Adipocyte (in vitro differentiated cells): ENCODE measurements at regions not wholly inside any gene's neighbourhood (a gene's known extent, or its start where the extent isn't known, plus 50 kb on each side); places are given as distances from the start of the nearest gene placed in this dataset.
"Not testable (repeated sequence)": the region's sequence is repeated elsewhere in the genome, so short reads cannot be mapped to it uniquely, and the experiment has no call there.

Experiments
- DNase-seq: peaks from one replicate; pipeline ENCODE4 v3.0.0-alpha.2; 2015; ENCODE audit warnings: low read depth
- H3K27me3 ChIP-seq: replicated peaks from 2 replicates; pipeline ENCODE4 v1.7.0; 2013; ENCODE audit warnings: mild to moderate bottlenecking, low read length, moderate library complexity; ENCODE audit not compliant: control insufficient read depth, insufficient read depth
- H3K36me3 ChIP-seq: 2 replicates; pipeline ENCODE4 v1.7.0; 2013; ENCODE audit warnings: low read length, mild to moderate bottlenecking, moderate library complexity; ENCODE audit not compliant: control insufficient read depth, insufficient read depth, severe bottlenecking
- H3K4me1 ChIP-seq: 2 replicates; pipeline ENCODE4 v1.7.0; 2013; ENCODE audit warnings: mild to moderate bottlenecking, low read length, moderate library complexity; ENCODE audit not compliant: control insufficient read depth, insufficient read depth
- H3K4me3 ChIP-seq: 2 replicates; pipeline ENCODE4 v1.7.0; 2013; ENCODE audit warnings: mild to moderate bottlenecking, low read length, moderate library complexity
- H3K9ac ChIP-seq: 2 replicates; pipeline ENCODE4 v1.7.0; 2013; ENCODE audit warnings: mild to moderate bottlenecking, low read length, moderate library complexity
- H3K9me3 ChIP-seq: 2 replicates; pipeline ENCODE4 v1.7.0; 2013; ENCODE audit warnings: mild to moderate bottlenecking, low read length, moderate library complexity; ENCODE audit not compliant: control insufficient read depth

DNA sequence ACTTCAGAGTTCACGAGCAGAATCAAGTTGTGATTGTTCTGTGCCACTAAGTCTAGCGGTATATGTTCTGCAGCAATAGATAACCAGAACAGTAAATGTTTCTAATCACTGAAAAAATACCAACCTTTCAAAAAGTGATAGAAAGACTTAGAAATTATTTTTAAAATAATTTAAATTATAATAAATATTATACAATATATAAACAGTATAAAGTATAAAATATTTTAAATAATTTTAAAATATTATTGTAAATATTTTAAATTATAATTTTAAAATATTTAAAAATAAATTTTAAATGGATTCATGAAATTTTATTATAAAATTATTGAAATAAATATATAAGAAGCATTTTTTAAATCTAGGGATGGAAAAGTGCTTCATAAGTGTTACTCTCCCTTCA lies 126.3 kb upstream of the ID2 start:
- H3K4me1 ChIP-seq = no peaks in the 10 kb centered on the region
- DNase-seq = no peak
- H3K36me3 ChIP-seq = no peaks in the 10 kb centered on the region
- no peaks in the 10 kb centered on the region for H3K27me3 ChIP-seq
- H3K9me3 ChIP-seq = peaks cover 24% of the 10 kb centered on the region
- H3K4me3 ChIP-seq = no peak overlapping the region
- H3K9ac ChIP-seq = no peak overlapping the region

DNA sequence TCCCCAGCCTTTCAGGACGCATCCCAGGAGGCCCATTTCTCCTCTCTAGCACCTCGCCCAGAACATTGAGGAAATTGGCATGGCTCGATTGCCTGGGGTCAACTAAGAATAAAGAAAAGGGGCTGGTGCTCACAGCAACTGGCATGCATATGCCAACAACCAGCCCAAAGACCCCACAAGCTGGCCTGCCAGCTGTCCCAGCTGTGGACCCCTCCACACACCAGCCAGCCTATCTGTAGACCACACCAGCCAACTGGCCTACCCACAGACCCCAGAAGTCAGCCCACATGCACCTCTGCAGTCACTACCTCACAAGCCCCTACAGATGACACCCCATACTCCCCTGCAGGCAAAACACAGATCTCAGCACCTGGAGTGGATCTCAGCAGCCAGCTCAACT lies 123.8 kb upstream of the ID2 start:
- Histone ChIP-seq H3K4me3 (no peak overlapping the region), H3K9ac (no peak overlapping the region), H3K36me3 (no peaks in the 10 kb centered on the region), H3K9me3 (peaks cover 36% of the 10 kb centered on the region), H3K27me3 (no peaks in the 10 kb centered on the region), H3K4me1 (no peaks in the 10 kb centered on the region)
- DNase-seq = no peak

DNA sequence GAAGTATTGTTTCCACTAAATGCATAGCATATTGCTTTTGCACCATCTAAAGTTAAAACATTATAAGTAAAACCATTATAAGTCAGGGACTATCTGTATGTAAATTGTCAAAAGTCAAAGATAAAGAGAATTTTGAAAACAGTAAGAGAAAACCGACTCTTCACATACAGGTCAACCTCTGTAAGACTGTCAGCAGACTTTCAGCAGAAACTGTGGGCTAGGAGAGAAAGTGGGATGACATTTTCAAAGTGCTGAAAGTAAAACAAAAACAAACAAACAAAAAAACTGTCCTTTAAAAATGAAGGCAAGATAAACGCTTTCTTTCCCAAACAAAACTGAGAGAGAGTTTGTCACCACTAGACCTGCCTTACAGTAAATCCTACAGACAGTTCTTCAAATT lies 122.9 kb upstream of the ID2 start:
- no peak overlapping the region for H3K4me3 ChIP-seq
- H3K9me3 ChIP-seq = peaks cover 36% of the 10 kb centered on the region
- no peaks in the 10 kb centered on the region for H3K27me3 ChIP-seq
- H3K36me3 ChIP-seq = no peaks in the 10 kb centered on the region
- no peak overlapping the region for H3K9ac ChIP-seq
- H3K4me1 ChIP-seq = no peaks in the 10 kb centered on the region
- no peak for DNase-seq

DNA sequence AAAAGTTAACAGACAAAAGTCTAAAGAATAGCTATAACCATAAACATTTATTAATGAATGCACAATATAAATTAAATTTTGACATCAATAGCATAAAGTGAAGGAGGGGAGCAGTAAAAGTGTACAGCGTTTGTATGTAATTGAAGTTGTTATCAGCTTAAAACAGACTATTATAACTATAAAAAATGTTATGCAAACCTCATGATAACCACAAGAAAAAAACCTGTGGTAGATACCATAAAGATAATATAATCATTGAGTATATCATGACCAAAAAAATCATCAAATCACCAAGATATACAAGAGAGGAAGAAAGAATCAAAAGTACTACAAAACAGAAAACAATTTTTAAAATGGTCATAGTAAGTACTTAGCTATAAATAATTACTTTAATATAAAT lies 122.1 kb upstream of the ID2 start:
- no peak overlapping the region for H3K4me3 ChIP-seq
- H3K9ac ChIP-seq = no peak overlapping the region
- peaks cover 36% of the 10 kb centered on the region for H3K9me3 ChIP-seq
- no peaks in the 10 kb centered on the region for H3K4me1 ChIP-seq
- DNase-seq = no peak
- no peaks in the 10 kb centered on the region for H3K36me3 ChIP-seq
- H3K27me3 ChIP-seq = no peaks in the 10 kb centered on the region

DNA sequence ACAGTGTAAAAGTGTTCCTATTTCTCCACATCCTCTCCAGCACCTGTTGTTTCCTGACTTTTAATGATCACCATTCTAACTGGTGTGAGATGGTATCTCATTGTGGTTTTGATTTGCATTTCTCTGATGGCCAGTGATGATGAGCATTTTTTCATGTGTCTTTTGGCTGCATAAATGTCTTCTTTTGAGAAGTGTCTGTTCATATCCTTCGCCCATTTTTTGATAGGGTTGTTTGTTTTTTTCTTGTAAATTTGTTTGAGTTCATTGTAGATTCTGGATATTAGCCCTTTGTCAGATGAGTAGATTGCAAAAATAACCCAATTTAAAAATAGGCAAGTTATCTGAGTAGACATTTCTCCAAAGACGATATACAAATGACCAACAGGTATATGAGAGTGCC lies 120.2 kb upstream of the ID2 start:
- not testable (repeated sequence) for H3K4me3 ChIP-seq, DNase-seq, H3K27me3 ChIP-seq, H3K9ac ChIP-seq, H3K36me3 ChIP-seq, H3K4me1 ChIP-seq
- H3K9me3 ChIP-seq = peaks cover 36% of the 10 kb centered on the region

DNA sequence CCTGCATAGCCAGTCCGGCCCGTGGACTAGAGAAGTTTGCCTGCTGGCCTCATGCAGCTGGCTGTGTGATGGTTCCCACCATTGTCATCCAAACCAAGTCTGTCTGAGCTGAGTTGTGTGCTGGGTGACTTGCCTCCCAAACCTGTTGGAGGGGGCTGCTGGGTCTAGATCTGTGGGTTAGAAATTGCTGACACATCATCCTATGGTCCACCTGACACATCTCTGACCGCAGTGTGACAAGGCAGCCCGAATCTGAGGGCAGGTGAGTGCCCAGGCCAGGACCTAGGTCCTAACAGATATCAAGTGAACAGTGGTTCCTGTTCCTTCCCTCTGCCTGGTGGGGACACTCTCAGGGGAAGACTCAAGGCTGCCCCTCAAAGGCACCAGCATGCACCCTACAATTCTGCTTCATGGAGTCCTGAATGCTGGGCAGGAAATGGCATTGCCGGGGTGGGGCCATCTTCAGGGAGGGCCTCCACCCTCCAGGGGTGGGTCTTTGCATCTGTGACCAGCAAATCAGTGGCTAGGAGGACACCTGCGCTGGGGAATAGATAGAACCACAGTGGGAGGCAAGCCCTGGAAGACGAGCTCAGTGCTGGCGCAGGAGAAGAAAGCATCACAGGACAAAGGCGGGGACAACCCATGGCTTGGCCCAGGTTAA lies 117.9 kb upstream of the ID2 start:
- no peaks in the 10 kb centered on the region for H3K27me3 ChIP-seq
- H3K4me1 ChIP-seq = peaks cover 8% of the 10 kb centered on the region
- H3K9ac ChIP-seq = no peak overlapping the region
- no peak overlapping the region for H3K4me3 ChIP-seq
- H3K9me3 ChIP-seq = peaks cover 27% of the 10 kb centered on the region
- no peaks in the 10 kb centered on the region for H3K36me3 ChIP-seq
- DNase-seq = no peak

DNA sequence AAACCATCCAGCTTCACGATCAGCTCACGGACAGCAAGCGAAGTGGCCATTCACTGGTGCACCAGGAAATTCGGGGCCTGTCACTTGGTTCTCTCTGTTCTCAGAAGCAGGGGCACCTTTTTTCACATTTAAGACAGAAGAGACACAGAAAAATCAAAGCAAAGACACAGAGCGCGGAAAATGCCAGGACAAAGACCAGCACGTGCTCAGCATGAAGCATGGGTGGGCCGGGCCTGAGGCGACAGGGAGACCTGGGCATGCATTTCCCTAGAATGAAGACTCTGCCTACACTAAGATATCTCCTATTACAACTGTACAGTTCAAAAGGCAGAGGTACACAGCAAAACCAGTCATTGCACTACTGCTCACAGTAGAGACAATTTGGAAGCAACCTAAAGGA lies 117.4 kb upstream of the ID2 start:
- DNase-seq = no peak
- Histone ChIP-seq H3K9ac (no peak overlapping the region), H3K27me3 (no peaks in the 10 kb centered on the region), H3K36me3 (no peaks in the 10 kb centered on the region), H3K4me1 (peaks cover 11% of the 10 kb centered on the region), H3K9me3 (peaks cover 22% of the 10 kb centered on the region), H3K4me3 (no peak overlapping the region)

DNA sequence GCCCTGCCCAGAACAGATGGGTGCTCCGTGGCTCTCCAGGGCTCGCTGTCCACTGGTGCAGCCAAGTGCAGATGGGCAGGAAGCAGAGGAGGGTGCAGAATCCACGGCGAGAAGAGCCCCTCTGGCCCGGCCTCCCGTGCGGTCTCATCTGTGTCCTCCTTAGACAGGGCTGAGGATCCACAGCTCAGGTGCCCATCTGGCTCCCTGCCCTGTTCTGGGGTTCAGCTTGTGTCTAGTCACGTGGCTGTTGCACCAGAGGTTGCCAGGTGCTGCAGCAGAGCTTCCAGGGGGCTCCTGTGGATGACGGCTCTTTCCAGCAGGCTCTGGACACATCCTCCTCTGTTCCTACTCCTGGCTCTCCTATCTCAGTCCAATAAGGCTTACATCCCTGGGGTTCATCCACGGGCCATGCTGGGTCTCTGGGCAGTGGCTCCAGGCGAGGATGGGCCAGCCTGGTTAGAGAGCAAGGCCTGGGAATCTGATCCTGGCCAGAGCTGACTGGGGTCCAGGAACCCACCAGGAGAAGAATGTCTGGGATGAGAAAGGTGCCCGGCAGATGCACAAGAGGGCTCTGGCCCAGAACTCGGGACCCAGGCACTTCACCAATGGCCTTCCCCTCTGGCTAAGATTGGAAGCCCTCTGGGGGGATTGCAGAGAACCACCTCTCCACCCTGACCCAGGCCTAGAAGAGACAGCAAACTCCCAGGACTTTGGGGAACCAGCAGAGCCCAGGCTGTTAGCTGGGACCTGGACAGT lies 116.3 kb upstream of the ID2 start:
- H3K36me3 ChIP-seq = no peaks in the 10 kb centered on the region
- no peak overlapping the region for H3K9ac ChIP-seq
- H3K4me3 ChIP-seq = no peak overlapping the region
- H3K9me3 ChIP-seq = peaks cover 12% of the 10 kb centered on the region
- peaks cover 11% of the 10 kb centered on the region for H3K4me1 ChIP-seq
- DNase-seq = no peak
- H3K27me3 ChIP-seq = no peaks in the 10 kb centered on the region

DNA sequence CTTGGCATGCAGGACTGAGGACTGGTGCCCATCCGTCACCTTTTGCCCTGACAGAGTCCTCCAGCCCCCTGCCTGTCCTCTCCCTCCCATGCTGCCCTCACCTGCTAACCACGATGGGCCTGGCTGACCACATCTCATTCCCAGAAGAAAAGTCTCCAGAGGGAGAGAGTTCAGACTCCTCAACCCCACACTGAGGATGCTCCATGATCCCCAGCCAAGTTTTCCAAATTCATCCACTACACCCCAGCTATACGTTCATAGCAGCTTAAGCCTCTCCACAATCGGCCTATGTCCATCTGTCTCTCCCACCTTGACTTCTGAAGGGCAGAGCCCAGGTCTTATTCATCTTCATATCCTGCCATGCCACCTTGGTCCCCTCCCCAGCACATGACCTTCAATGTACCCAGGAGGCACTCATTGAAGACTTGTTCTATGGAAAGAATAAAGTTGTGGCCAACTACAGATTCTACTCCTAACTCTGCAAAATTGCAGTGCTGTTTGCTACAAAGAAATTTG lies 115.6 kb upstream of the ID2 start:
- Histone ChIP-seq H3K4me3 (no peak overlapping the region), H3K9ac (no peak overlapping the region), H3K9me3 (peaks cover 10% of the 10 kb centered on the region), H3K27me3 (no peaks in the 10 kb centered on the region), H3K36me3 (no peaks in the 10 kb centered on the region), H3K4me1 (peaks cover 11% of the 10 kb centered on the region)
- DNase-seq = no peak

DNA sequence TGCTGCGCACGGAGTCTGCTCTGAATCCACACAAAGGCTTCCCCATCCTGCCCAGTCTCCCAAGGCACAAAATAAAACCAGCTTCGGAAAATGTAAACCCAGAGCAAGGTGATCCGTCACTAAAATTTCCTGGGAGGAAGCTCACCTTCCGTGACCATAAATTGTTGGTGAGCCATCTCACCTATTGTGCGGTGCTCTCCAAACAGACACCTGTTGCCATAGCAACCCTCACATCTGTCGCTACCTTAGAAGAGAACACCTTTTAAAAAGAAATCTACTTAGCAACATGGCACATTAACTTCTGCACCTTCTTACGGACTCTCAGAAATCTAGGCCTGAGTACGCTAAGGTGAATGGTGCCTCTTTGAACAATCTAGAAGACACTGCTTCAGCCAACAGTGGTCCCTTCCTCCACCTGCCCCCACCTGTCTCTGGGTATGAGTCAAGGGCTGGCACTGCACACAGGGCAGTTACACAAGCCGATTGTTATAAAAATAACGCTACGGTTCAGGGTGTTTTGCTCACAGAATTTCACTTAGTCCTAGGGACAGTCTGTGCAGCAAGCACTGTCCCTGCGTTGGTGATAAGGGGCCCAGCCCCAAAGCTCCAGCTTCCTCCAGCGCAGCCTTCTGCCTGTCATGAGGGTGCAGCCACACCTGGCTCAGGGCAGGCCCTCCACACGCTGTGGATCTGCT lies 114.9 kb upstream of the ID2 start:
- Histone ChIP-seq H3K9ac (no peak overlapping the region), H3K27me3 (no peaks in the 10 kb centered on the region), H3K4me1 (peaks cover 11% of the 10 kb centered on the region), H3K36me3 (no peaks in the 10 kb centered on the region), H3K9me3 (peaks cover 7% of the 10 kb centered on the region), H3K4me3 (no peak overlapping the region)
- no peak for DNase-seq

DNA sequence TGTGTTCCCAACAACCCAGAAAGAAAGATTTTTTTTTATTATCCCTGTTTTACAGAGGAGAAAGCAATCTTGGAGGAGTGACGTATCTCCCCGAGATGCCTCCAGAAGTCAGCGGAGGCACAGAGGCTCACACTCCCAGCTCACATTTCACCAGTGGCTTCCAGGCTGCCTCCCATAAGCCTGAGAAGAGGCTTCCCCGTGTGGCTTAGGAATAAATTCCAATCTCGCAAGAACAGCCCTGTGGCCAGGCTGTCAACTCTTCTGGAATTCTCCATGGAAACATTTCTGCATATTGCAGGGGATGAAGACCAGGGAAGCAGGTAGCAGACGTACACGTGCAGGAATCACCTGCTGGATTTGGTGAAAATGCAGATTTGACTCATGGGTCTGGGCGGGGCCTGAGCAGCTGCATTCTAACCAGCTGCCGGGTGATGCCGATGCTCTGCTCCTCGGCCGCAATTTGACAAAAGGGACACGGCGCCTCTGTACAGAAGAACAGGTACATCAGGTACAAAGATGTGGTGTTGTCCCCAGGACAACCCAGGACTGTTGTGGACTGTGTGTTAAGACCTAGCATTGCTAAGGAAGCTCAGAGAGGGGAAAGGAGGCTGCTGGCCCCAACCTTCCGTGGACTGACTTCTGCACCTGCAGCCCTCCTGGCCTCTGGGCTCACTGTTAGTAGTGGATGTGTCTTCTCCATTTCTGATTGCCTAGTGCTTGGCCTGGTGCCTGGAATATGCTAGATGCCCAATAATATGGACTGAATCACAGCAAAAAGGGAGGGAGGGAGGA lies 114.2 kb upstream of the ID2 start:
- H3K4me3 ChIP-seq = no peak overlapping the region
- no peaks in the 10 kb centered on the region for H3K9me3 ChIP-seq

More for the DNA sequence above, 114.2 kb upstream of the ID2 start:
- H3K9ac ChIP-seq = no peak overlapping the region
- no peaks in the 10 kb centered on the region for H3K27me3 ChIP-seq
- H3K4me1 ChIP-seq = peaks cover 11% of the 10 kb centered on the region
- no peak for DNase-seq
- H3K36me3 ChIP-seq = no peaks in the 10 kb centered on the region
